ENCODE measurements at regions not wholly inside any gene's neighbourhood (a gene's known extent, or its start where the extent isn't known, plus 50 kb on each side); places are given as distances from the start of the nearest gene placed in this dataset.

DNA sequence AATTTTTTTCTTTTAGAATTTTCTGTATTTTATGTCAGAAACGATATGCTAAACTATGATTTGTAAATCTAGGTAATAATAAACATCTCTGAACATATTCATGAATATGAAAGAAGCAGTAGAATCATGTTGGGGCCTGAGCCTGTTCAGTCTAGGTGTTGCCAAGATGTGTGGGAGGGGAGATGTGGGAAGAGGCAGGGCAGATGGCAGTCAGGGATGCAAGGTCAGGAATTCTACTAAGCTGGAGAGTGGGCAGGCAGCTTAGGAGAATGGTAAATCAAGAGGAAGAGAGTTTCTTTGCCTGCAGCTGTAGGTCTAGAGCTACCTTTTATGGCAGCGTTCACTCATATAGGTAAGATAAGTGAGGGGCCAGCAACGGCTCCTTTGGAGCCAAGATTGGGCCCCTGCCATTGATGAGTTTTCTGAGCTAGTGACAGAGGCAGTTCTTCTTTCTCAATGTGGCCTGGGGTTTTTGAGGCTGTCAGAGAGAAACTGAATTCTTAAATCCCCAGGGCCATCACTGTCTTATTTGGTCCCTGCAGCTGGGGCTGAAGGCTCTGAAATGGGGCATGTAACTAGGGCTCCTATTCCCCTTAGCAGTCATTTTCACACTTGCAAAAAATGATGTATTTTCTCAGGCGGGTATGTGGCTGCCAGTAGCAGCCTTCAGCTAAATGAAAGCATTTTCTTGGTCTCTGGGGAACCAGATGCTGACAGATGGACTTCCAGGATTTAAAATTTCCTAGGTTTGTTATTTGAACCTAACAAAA lies 232.8 kb downstream of the PIK3C3 start:
- DNase-seq, result no peak

DNA sequence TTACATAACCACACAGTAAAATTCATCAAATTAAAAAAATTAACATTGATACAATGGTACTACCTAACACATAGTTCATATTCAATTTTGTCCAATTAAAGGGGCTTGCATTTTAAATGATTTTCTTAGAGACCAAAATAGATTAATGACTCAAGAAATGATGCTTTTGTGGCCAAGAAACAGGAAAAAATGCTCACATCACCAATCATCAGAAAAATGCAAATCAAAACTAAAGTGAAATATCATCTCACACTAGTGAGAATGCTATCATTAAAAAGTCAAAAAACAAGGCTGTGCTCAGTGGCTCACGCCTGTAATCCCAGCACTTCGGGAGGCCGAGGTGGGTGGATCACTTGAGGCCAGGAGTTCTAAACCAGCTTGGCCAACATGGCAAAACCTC lies 235.6 kb downstream of the PIK3C3 start:
- DNase-seq, result no peak

DNA sequence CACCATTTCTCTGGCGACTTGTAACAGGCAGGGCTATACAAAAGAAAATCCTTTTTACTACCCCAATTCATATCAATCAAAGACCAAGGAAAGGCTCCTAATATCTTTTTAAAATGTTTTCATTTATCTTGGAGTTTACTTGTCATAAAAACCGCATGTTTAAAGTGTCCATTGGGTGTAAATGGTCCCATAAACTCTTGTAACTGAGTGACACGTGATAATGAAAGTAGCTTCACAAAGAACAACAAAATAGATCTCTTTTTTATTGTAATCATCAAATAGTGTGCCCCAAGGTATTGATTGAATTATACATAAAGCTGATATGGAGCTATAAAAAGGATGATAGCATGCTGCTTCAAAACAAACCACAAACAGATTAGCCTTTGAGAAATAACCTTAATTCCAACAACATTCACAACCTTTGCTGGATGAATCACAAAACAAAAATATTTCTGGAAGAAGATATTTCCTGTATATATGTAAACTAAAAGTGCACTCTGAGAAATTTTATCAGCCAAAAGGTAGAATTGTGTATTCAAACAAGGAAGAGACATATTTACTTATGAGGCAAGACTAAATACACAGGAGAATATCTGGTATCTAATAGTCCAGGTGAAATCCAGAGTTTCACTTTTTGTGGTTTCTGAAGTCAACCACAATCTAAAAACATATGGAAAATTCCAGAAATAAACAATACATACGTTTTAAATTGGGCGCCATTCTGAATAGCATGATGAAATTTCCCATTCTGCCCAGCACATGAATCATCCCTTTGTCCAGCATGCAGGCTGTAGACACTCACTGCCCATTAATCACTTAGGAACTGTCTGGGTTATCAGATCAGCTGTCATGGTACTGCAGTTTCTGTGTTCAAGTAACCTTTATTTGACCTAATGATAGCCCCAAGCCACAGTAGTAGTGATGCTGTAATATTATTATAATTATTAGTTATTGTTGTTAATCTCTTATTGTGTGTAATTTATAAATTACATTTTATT lies 237.5 kb downstream of the PIK3C3 start:
- no peak for DNase-seq

DNA sequence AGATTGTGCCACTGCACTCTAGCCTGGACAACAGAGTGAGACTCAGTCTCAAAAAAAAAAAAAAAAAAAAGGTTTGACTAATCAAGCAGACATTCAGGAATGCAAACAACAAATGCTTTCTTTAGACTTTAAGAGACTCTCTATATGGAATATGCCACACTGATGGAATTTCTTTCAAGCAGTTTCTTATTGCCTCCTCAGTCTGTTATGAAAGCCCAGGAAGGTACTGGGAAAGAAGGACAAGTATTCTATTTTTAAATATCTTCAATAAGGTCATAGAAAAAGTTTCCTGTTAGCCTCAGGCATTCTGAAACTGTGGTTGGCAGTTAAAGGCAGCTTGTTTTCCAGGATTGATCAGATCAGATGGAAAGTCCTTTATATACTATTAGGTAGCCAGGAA lies 241.6 kb downstream of the PIK3C3 start:
- DNase-seq, result no peak

GRCh38 chr18:42201137-42201536 lies 246.1 kb downstream of the PIK3C3 start:
- DNase-seq, result no peak

DNA sequence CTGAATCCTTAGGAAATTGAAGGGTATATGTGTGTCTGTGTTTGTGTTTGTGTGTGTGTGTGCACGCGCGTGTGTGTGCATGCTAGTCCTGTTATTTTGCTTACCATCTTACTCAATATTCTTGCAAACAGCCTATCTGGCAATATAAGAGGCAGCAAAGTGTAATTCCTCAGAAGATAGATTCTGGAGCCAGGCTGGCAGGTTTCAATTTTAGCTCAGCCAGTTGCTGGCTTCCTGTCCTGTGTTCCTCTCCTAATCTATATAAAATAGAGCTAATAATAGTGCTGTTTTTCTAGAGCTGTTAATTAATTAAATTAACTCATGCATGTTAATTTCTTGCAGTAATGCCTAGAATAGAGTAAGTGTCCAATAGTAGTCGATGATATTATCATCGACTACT lies 256.2 kb downstream of the PIK3C3 start:
- no peak for DNase-seq

GRCh38 chr18:42222557-42222956 lies 267.5 kb downstream of the PIK3C3 start:
- DNase-seq, result no peak

GRCh38 chr18:42228581-42228980 lies 273.5 kb downstream of the PIK3C3 start:
- no peak for DNase-seq

DNA sequence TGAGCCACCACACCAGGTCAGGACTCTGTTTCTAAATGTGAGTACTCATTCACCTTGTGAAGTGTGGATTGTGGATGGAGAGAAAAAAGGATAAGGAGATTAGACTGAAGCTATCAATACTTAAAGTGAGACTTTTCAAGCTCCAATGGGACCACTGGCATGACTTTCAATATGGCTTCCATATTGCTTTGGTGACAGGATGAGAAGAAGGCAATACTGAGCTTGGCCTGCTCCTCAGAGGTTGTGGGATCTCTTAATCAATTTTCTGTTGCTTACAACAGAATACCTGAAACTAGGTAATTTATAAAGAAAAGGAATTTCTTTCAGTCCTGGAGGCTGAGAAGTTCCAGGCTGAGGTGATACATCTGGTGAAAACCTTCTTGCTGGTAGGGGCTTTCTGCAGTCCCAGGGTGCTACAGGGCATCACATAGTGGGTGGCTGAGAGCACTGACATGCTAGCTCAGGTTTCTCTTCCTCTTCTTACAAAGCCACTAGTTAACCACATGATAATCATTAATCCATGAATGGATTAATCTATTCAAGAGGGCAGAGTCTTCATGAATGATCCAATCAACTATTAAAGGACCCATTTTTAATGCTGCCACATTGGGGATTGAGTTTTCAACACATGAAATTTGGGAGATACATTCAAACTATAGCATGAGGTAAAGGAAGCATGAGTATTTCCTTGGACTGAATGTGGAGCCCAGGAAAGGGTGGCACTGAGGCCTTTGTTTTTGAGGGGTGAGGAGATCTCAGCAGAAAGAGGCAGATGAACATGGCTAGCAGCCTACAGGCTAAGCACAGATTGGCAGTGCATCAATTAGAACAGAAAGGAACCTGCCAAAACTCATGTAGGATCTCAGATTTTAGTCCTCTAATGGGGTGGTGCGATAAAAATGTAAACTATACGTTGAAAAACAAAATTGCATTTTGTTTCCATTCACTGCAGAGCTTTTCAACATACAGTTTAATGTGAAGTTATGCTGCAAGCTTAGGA lies 274.5 kb downstream of the PIK3C3 start:
- no peak for DNase-seq

- no peak for DNase-seq
These were observed 275.6 kb downstream of the PIK3C3 start for GRCh38 chr18:42230636-42231035.

- DNase-seq, result no peak
These were observed 276.2 kb downstream of the PIK3C3 start for GRCh38 chr18:42231284-42231683.

DNA sequence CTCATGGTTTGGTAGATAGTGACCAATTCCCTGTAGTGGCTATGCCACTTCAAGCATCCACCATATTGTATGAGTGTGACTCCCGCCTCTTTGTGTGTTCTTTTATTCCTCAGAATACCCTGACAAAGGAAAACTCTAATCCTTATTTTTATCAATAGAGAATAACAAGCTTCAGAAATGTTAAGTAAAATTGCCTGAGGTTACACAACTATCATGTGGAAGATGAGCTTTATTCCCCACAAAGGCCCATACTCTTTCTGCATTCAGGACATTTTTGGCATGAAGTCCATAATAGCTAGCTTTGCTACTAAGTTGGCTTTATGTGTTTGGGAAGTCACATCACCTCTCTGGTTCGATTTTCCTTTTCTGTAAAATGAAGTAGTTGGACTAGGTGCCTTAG lies 276.8 kb downstream of the PIK3C3 start:
- no peak for DNase-seq

GRCh38 chr18:42233908-42234307 lies 278.9 kb downstream of the PIK3C3 start:
- no peak for DNase-seq

DNA sequence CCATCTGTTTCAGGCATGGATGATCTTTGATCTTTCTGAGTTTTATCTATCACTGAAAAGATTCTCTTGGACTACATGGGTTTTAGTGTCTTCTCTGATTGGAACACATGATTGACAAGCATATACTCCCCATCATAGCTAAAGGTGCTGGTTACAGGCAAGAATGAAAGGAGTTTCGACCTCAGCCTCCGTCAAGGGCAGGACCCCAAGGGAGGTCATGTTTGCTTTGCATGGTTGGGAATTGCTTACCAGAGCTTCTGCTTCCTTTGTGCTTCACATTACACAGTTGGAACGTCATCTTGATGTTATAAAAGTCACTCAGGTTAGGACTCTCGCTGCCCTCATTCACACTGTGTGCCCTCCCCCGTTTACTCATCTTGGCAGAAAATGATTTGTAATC lies 287.7 kb downstream of the PIK3C3 start:
- no peak for DNase-seq

- DNase-seq, result no peak
These were observed 290.1 kb downstream of the PIK3C3 start for GRCh38 chr18:42245137-42245536.

DNA sequence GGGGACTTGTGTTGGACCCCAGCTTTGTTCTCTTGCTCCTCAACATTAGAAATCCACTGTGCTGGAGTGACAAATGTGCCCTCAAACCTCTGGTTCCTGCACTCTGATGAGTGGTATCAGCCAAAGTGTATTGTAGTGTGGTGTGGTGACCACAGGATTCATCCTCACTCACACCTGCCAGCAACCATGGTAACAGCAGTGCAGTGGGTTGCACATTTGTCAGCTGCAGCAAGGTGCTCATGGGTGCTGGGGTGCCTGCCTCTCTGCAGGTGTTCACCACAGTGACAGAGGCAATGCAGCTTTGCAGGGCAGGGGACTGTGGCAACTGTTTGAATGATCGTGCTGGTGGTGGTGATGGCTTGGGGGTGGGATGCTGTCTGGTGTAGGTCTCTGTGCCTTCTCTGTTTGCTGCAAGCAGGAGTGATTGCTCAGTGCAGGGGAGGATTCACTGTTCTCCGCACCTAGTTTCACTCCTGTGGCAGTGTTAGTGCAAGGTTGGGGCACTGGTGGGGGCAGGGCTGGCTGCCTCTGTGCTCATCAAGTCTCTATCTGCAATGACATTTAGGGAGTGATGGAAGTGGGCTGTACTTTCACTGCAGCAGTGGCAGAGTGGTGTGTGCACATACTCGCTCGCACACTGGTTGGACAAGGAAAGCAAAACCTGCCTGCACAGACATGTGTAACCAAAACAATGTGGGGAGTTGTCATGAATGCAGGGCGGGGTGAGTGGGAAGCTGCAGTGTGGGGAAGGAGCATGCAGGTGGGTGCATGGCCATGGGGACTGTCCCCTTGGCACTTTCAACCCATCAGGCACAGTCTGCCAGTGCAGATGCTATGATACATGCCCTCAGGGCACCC lies 301.1 kb downstream of the PIK3C3 start:
- no peak for DNase-seq

- DNase-seq, result no peak
These were observed 303.4 kb downstream of the PIK3C3 start for GRCh38 chr18:42258301-42258965.

DNA sequence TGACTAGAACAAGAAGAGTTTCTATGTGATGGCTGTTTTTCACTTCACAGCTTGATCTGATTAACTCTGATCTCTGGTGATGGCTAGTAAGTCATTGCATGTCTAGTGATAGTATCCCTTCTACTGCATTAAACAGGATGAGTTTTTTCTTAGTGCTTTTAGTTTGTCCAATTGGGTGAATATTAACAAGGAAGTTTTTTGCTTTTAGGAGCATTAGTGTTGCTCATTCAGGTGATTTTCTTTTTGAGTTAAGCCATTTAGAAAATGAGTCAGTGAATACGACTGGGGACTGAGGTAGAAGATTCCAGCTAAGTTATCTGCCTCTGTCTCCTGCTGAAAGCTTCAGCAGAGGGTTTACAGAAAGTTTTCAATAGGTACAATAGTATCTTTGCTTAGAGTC lies 306.7 kb downstream of the PIK3C3 start:
- DNase-seq, result no peak

GRCh38 chr18:42264497-42264896 lies 309.5 kb downstream of the PIK3C3 start:
- DNase-seq, result no peak

GRCh38 chr18:42268186-42268725 lies 313.2 kb downstream of the PIK3C3 start:
- DNase-seq, result no peak

DNA sequence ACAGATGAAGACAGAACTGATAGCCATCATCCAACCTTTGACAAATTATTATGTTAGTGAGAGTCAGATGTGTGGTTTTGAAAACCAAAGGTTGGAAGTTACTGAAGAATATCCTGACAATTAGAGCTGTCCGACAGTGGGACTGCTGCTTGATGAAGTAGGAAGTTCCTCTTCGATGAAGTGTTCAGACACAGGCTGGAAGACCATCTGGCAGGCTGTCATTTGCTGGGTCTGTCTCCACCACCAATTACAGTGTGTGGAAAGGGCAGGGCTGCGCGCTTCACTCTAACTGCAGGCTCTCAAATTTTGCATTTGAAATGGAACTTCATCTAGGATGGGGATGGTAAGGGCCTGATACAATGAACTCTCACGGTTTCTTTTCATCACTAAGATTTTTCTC lies 313.8 kb downstream of the PIK3C3 start:
- no peak for DNase-seq
